HK-2 (cell line): ENCODE measurements at regions not wholly inside any gene's neighbourhood (a gene's known extent, or its start where the extent isn't known, plus 50 kb on each side); places are given as distances from the start of the nearest gene placed in this dataset.
"Not testable (repeated sequence)": the region's sequence is repeated elsewhere in the genome, so short reads cannot be mapped to it uniquely, and the experiment has no call there.

Source experiments
- DNase-seq: peaks from one replicate; pipeline ENCODE4 v3.0.0-alpha.2; 2018; ENCODE audit not compliant: unreplicated experiment

GRCh38 chr10:125605167-125605566 lies 77.8 kb downstream of the TEX36 start:
- DNase-seq: no peak

GRCh38 chr10:125602825-125603224 lies 80.1 kb downstream of the TEX36 start:
- no peak for DNase-seq

GRCh38 chr10:125599194-125599593 lies 83.8 kb downstream of the TEX36 start:
- DNase-seq: no peak

GRCh38 chr10:125595911-125596310 lies 87.1 kb downstream of the TEX36 start:
- no peak for DNase-seq

- DNase-seq: no peak
These were observed 89.3 kb downstream of the TEX36 start for GRCh38 chr10:125593644-125594043.

- no peak for DNase-seq
These were observed 90.1 kb downstream of the TEX36 start for GRCh38 chr10:125592897-125593296.

- no peak for DNase-seq
These were observed 91.1 kb downstream of the TEX36 start for GRCh38 chr10:125591886-125592285.

GRCh38 chr10:125588738-125589137 lies 94.2 kb downstream of the TEX36 start:
- DNase-seq: not testable (repeated sequence)

- no peak for DNase-seq
These were observed 98.0 kb downstream of the TEX36 start for GRCh38 chr10:125584954-125585353.

GRCh38 chr10:125578658-125579315 lies 104.2 kb downstream of the TEX36 start:
- no peak for DNase-seq

GRCh38 chr10:125575843-125576242 lies 107.1 kb downstream of the TEX36 start:
- DNase-seq: no peak

- no peak for DNase-seq
These were observed 114.8 kb downstream of the TEX36 start for GRCh38 chr10:125568156-125568555.

- no peak for DNase-seq
These were observed 115.4 kb downstream of the TEX36 start for GRCh38 chr10:125567529-125567928.

GRCh38 chr10:125565046-125565445 lies 117.9 kb downstream of the TEX36 start:
- DNase-seq: no peak

- no peak for DNase-seq
These were observed 118.4 kb downstream of the TEX36 start for GRCh38 chr10:125564570-125564969.

- no peak for DNase-seq
These were observed 120.2 kb downstream of the TEX36 start for GRCh38 chr10:125562737-125563136.

- no peak for DNase-seq
These were observed 122.0 kb downstream of the TEX36 start for GRCh38 chr10:125560947-125561346.

- DNase-seq: no peak
These were observed 123.8 kb downstream of the TEX36 start for GRCh38 chr10:125559210-125559609.

GRCh38 chr10:125557801-125558505 lies 125.0 kb downstream of the TEX36 start:
- no peak for DNase-seq

GRCh38 chr10:125557311-125557710 lies 125.7 kb downstream of the TEX36 start:
- no peak for DNase-seq

GRCh38 chr10:125556882-125557281 lies 126.1 kb downstream of the TEX36 start:
- DNase-seq: no peak

- no peak for DNase-seq
These were observed 127.2 kb downstream of the TEX36 start for GRCh38 chr10:125555743-125556142.

- DNase-seq: no peak
These were observed 127.7 kb downstream of the TEX36 start for GRCh38 chr10:125555267-125555666.

GRCh38 chr10:125554753-125555152 lies 128.2 kb downstream of the TEX36 start:
- DNase-seq: no peak
